PC-9 (cell line): ENCODE measurements at regions not wholly inside any gene's neighbourhood (a gene's known extent, or its start where the extent isn't known, plus 50 kb on each side); places are given as distances from the start of the nearest gene placed in this dataset.

Experiments used
- BruUV-seq: library from RNA; stranded (reverse); fragments of 400-500 nt; replicated peaks from 2 replicates; lab custom pipeline; 2021; lab: Mats Ljungman, UMichigan
- CTCF ChIA-PET: fragments of 300-600 bp; sonication (Branson Sonifier 250); formaldehyde crosslinking; loops from one replicate; lab custom pipeline; 2022; ENCODE audit warnings: antibody characterized with exemption; lab: Charles Lee
- POLR2A ChIA-PET: fragments of 300-600 bp; sonication (Branson Sonifier 250); formaldehyde crosslinking; loops from one replicate; lab custom pipeline; 2022; ENCODE audit warnings: antibody characterized with exemption; ENCODE audit not compliant: unreplicated experiment; lab: Charles Lee
- DNase-seq, 2 experiments: peaks; one replicate each; pipeline versions ENCODE4 v3.0.0 to v3.0.0-alpha.2; 2015 to 2022; ENCODE audit warnings: mixed read lengths in 1 of 2
- H2AFZ ChIP-seq: fragments of 200-600 bp; sonication (generic); 2 replicates; pipeline ENCODE4 v1.8.1; 2017; ENCODE audit warnings: antibody characterized with exemption
- H3F3A ChIP-seq: fragments of 200-600 bp; sonication (generic); 2 replicates; pipeline ENCODE4 v1.8.1; 2017; ENCODE audit warnings: antibody characterized with exemption, mild to moderate bottlenecking, low read depth; ENCODE audit not compliant: insufficient read depth
- H3K27ac ChIP-seq: fragments of 200-600 bp; sonication (generic); 2 replicates; pipeline ENCODE4 v1.6.1; 2016; ENCODE audit warnings: mixed run types
- H3K27me3 ChIP-seq: fragments of 200-600 bp; sonication (generic); 2 replicates; pipeline ENCODE4 v1.6.1; 2016; ENCODE audit warnings: low read depth, mixed run types; ENCODE audit not compliant: insufficient read depth
- H3K36me3 ChIP-seq: fragments of 200-600 bp; sonication (generic); 2 replicates; pipeline ENCODE4 v1.6.1; 2016; ENCODE audit warnings: low read depth, mixed run types
- H3K4me1 ChIP-seq: fragments of 200-600 bp; sonication (generic); replicated peaks from 2 replicates; pipeline ENCODE4 v1.6.1; 2016; ENCODE audit warnings: mixed run types; ENCODE audit not compliant: insufficient read depth
- H3K4me2 ChIP-seq: fragments of 200-600 bp; sonication (generic); 2 replicates; pipeline ENCODE4 v1.6.1; 2017; ENCODE audit warnings: mixed run types
- H3K4me3 ChIP-seq: fragments of 200-600 bp; sonication (generic); 2 replicates; pipeline ENCODE4 v1.6.1; 2016; ENCODE audit warnings: mixed run types
- H3K79me2 ChIP-seq: fragments of 200-600 bp; sonication (generic); 2 replicates; pipeline ENCODE4 v1.6.1; 2017; ENCODE audit warnings: low read depth, mixed run types
- H3K9me2 ChIP-seq: fragments of 200-600 bp; sonication (generic); 2 replicates; pipeline ENCODE4 v1.8.1; 2017; ENCODE audit warnings: mild to moderate bottlenecking; ENCODE audit not compliant: insufficient read depth
- H3K9me3 ChIP-seq: fragments of 200-600 bp; sonication (generic); 2 replicates; pipeline ENCODE4 v1.8.1; 2016; ENCODE audit warnings: low read depth; ENCODE audit not compliant: insufficient read depth
- H4K20me1 ChIP-seq: fragments of 200-600 bp; sonication (generic); 2 replicates; pipeline ENCODE4 v1.8.1; 2017; ENCODE audit not compliant: insufficient read depth
- EZH2 ChIP-seq: fragments of 200-600 bp; sonication (generic); IDR thresholded peaks from 2 replicates; pipeline ENCODE4 v1.8.0; 2017; ENCODE audit warnings: antibody characterized with exemption, low read depth
- intact Hi-C: fragments of 100-400 bp; cut with micrococcal nuclease; formaldehyde crosslinking; loops from one replicate; pipeline ENCODE4 v1.10.0; 2022; ENCODE audit not compliant: unreplicated experiment
- TF ChIP-seq, protein P1 (sequence below): fragments of 200-600 bp; sonication (generic); conservative IDR thresholded peaks from 2 replicates; pipeline ENCODE4 v1.6.1; 2017; ENCODE audit warnings: mixed run types, antibody characterized with exemption, mild to moderate bottlenecking, moderate library complexity

DNA sequence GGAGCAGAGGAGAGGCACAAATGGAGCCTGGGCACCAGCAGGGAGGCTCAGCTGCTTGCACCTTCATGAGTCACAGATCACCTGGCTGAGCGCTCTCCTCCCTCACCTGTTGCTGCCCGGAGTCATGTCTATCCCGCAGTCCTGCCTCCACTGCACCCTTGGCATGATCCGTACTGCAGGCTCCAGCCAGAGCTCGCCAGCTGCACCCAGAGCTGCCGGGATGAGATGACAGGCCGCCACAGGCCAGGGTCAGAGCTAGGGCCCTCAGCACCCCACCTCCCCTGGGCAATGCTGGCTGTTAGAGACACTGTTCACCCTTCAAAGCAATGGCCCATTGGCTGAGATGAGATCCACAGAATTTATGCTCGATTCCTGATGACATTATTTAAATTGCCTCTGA, 702.8 kb downstream of the TBC1D22A start:
- no TSS peak for BruUV-seq
- ChIA-PET POLR2A (no interaction called here), CTCF (no interaction called here)
- no peak overlapping the region for H3K4me3 ChIP-seq
- no peak overlapping the region for H3K4me2 ChIP-seq
- no peaks in the 10 kb centered on the region for H3K36me3 ChIP-seq
- H3K27ac ChIP-seq = no peak overlapping the region
- DNase-seq = no peak
- no peaks in the 10 kb centered on the region for H3K9me2 ChIP-seq
- no peak for TF ChIP-seq EZH2
- TF ChIP-seq, protein P1, sequence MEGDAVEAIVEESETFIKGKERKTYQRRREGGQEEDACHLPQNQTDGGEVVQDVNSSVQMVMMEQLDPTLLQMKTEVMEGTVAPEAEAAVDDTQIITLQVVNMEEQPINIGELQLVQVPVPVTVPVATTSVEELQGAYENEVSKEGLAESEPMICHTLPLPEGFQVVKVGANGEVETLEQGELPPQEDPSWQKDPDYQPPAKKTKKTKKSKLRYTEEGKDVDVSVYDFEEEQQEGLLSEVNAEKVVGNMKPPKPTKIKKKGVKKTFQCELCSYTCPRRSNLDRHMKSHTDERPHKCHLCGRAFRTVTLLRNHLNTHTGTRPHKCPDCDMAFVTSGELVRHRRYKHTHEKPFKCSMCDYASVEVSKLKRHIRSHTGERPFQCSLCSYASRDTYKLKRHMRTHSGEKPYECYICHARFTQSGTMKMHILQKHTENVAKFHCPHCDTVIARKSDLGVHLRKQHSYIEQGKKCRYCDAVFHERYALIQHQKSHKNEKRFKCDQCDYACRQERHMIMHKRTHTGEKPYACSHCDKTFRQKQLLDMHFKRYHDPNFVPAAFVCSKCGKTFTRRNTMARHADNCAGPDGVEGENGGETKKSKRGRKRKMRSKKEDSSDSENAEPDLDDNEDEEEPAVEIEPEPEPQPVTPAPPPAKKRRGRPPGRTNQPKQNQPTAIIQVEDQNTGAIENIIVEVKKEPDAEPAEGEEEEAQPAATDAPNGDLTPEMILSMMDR = no peak
- no peak overlapping the region for H2AFZ ChIP-seq
- peaks cover 93% of the 10 kb centered on the region for H3K27me3 ChIP-seq
- intact Hi-C loops = no loop called here
- no peaks in the 10 kb centered on the region for H3F3A ChIP-seq
- no peaks in the 10 kb centered on the region for H3K4me1 ChIP-seq
- no peaks in the 10 kb centered on the region for H3K79me2 ChIP-seq
- no peaks in the 10 kb centered on the region; the same call in 1 of the 2 replicates for H4K20me1 ChIP-seq
- no peaks in the 10 kb centered on the region for H3K9me3 ChIP-seq

DNA sequence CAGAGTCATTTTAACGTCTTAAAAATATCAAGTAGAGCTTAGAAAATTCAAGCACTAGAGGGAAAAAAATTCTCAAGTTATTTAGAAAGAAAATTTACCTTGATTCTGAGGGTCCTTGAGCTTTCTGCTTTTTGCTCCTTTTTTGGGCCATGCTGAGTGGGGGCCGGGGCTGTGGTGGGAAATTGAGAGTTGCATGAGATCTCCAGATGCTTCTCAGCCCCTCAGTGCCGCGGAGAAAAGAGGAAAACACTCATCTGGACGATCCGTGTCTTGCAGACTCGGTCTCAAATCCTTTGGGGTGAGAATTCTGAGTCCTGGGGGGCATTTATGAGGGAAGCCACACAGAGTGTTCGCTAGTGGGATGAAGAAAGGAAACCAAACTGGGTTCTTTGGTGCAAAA, 700.8 kb downstream of the TBC1D22A start:
- POLR2A ChIA-PET = no interaction called here
- no TSS peak for BruUV-seq
- H3K27me3 ChIP-seq = peaks cover 92% of the 10 kb centered on the region
- no peaks in the 10 kb centered on the region for H3K36me3 ChIP-seq
- H3K4me2 ChIP-seq = no peak overlapping the region
- TF ChIP-seq, protein P1 = no peak
- no peak for TF ChIP-seq EZH2
- no peak overlapping the region for H3K27ac ChIP-seq
- H3F3A ChIP-seq = no peaks in the 10 kb centered on the region
- CTCF ChIA-PET = no interaction called here
- no peaks in the 10 kb centered on the region for H3K79me2 ChIP-seq
- H4K20me1 ChIP-seq = no peaks in the 10 kb centered on the region; the same call in 1 of the 2 replicates
- no peaks in the 10 kb centered on the region for H3K4me1 ChIP-seq
- no peaks in the 10 kb centered on the region for H3K9me3 ChIP-seq
- H2AFZ ChIP-seq = no peak overlapping the region
- intact Hi-C loops = no loop called here
- H3K9me2 ChIP-seq = no peaks in the 10 kb centered on the region
- H3K4me3 ChIP-seq = no peak overlapping the region
- no peak for DNase-seq

DNA sequence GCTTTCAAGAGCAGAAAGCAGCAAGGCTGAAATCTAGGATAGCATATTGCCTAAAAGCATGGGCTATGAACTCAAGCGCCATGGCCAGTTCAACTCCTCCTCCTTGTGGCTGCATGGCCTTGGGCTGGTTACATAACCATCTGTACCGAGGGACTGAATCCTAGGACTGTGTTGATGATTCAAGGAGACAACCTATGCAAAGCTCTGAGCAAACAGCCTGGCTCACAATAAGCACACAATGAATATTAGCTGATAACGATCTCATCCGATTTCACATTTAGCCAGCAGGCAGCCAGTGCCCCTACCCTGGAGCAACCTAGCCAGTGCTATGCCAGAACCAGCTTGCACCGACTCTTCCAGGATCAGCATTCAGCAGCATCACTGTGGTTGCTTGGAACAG, 698.4 kb downstream of the TBC1D22A start:
- CTCF ChIA-PET = no interaction called here
- intact Hi-C loops = no loop called here
- no peaks in the 10 kb centered on the region for H3K9me2 ChIP-seq
- peaks cover 94% of the 10 kb centered on the region for H3K27me3 ChIP-seq
- no peak overlapping the region for H3K4me3 ChIP-seq
- POLR2A ChIA-PET = no interaction called here
- no peaks in the 10 kb centered on the region for H3K36me3 ChIP-seq
- H3K4me2 ChIP-seq = no peak overlapping the region
- no peak overlapping the region for H2AFZ ChIP-seq
- H3K4me1 ChIP-seq = no peaks in the 10 kb centered on the region
- TF ChIP-seq, protein P1 = no peak
- TF ChIP-seq EZH2 = no peak
- no peaks in the 10 kb centered on the region for H3K79me2 ChIP-seq
- no peak overlapping the region for H3K27ac ChIP-seq
- H3F3A ChIP-seq = no peaks in the 10 kb centered on the region
- no TSS peak for BruUV-seq
- DNase-seq = no peak
- no peaks in the 10 kb centered on the region for H3K9me3 ChIP-seq
- no peaks in the 10 kb centered on the region for H4K20me1 ChIP-seq
